LNCAP (cell line): ENCODE measurements at regions not wholly inside any gene's neighbourhood (a gene's known extent, or its start where the extent isn't known, plus 50 kb on each side); places are given as distances from the start of the nearest gene placed in this dataset.

Experiments
- CTCF ChIP-seq: fragments of 450-650 bp; IDR thresholded peaks from 2 replicates; pipeline ENCODE4 v1.5.1; 2017; ENCODE audit warnings: mild to moderate bottlenecking

- no peak for TF ChIP-seq CTCF
Measured at GRCh38 chr6:144886682-144887081, 601.5 kb downstream of the UTRN start.

GRCh38 chr6:144888621-144889020, 603.5 kb downstream of the UTRN start:
- no peak for TF ChIP-seq CTCF

GRCh38 chr6:144893680-144894151, 608.6 kb downstream of the UTRN start:
- TF ChIP-seq CTCF: no peak

- TF ChIP-seq CTCF: no peak
Measured at GRCh38 chr6:144894240-144894639, 609.1 kb downstream of the UTRN start.

GRCh38 chr6:144895313-144896278, 610.5 kb downstream of the UTRN start:
- TF ChIP-seq CTCF: no peak

- TF ChIP-seq CTCF: no peak
Measured at GRCh38 chr6:144896289-144896688, 611.2 kb downstream of the UTRN start.

- TF ChIP-seq CTCF: no peak
Measured at GRCh38 chr6:144896871-144897270, 611.7 kb downstream of the UTRN start.
